Thoracic aorta (tissue), 2 donors: ENCODE measurements at regions not wholly inside any gene's neighbourhood (a gene's known extent, or its start where the extent isn't known, plus 50 kb on each side); places are given as distances from the start of the nearest gene placed in this dataset.

ENCODE experiments used
- ATAC-seq: fragments of 150-250 bp; one replicate; pipeline ENCODE4 v1.8.0; 2017; ENCODE audit warnings: low read depth; ENCODE audit not compliant: insufficient number of reproducible peaks, low FRiP score
- DNase-seq: peaks from one replicate; pipeline ENCODE4 v3.0.0-alpha.2; 2020; ENCODE audit warnings: low spot score
- H3K27ac ChIP-seq, 2 donors: fragments of 200-600 bp; sonication (generic); 1 replicate in 1 of 2; 2 replicates in 1 of 2; pipeline ENCODE4 v1.5.1; 2016; ENCODE audit warnings: mild to moderate bottlenecking in 2 of 2, moderate library complexity in 2 of 2
- H3K27me3 ChIP-seq: fragments of 200-600 bp; sonication (generic); replicated peaks from 2 replicates; pipeline ENCODE4 v1.6.0; 2016; ENCODE audit warnings: mild to moderate bottlenecking; ENCODE audit not compliant: insufficient read depth
- H3K36me3 ChIP-seq: fragments of 200-600 bp; sonication (generic); one replicate; pipeline ENCODE4 v1.5.1; 2016
- H3K4me1 ChIP-seq, 2 donors: fragments of 200-600 bp; sonication (generic); 1 replicate in 1 of 2; 2 replicates in 1 of 2; pipeline versions ENCODE4 v1.5.1 to v1.6.0; 2016; ENCODE audit warnings: low read depth in 2 of 2, mild to moderate bottlenecking in 1 of 2; ENCODE audit not compliant: control insufficient read depth in 1 of 2
- H3K4me3 ChIP-seq: fragments of 200-600 bp; sonication (generic); 2 replicates; pipeline ENCODE4 v1.5.1; 2016; ENCODE audit warnings: mild to moderate bottlenecking
- H3K9me3 ChIP-seq: fragments of 200-600 bp; sonication (generic); 2 replicates; pipeline ENCODE4 v1.5.1; 2016
- TF ChIP-seq, protein P1 (sequence below): fragments of 200-600 bp; sonication (generic); IDR thresholded peaks from one replicate; pipeline ENCODE4 v1.5.1; 2019; ENCODE audit warnings: antibody characterized with exemption

DNA sequence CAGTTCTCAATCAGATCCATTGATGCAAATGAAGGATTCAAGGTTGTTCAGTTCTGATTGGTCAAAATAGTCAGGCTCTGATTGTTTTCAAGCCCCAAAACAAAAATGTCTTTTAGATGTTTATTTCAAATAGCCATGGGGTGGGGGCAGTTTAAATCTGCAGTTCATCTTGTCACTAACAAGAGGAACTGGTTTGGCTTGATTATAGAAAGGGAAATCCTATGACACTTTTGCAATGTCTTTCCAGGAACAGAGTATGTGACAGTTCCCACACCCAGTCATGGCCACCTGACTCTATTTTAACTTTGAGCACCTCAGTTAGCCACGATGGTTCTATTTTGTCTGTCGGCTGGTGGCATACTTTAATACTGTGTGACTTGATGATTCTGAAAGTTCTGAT lies 1544.1 kb downstream of the PLA2G4A start:
- DNase-seq: no peak
- no peaks in the 10 kb centered on the region for H3K9me3 ChIP-seq
- H3K4me3 ChIP-seq: no peak overlapping the region
- no peaks in the 10 kb centered on the region for H3K36me3 ChIP-seq
- TF ChIP-seq, protein P1, sequence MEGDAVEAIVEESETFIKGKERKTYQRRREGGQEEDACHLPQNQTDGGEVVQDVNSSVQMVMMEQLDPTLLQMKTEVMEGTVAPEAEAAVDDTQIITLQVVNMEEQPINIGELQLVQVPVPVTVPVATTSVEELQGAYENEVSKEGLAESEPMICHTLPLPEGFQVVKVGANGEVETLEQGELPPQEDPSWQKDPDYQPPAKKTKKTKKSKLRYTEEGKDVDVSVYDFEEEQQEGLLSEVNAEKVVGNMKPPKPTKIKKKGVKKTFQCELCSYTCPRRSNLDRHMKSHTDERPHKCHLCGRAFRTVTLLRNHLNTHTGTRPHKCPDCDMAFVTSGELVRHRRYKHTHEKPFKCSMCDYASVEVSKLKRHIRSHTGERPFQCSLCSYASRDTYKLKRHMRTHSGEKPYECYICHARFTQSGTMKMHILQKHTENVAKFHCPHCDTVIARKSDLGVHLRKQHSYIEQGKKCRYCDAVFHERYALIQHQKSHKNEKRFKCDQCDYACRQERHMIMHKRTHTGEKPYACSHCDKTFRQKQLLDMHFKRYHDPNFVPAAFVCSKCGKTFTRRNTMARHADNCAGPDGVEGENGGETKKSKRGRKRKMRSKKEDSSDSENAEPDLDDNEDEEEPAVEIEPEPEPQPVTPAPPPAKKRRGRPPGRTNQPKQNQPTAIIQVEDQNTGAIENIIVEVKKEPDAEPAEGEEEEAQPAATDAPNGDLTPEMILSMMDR: no peak
- no peaks in the 10 kb centered on the region for H3K27me3 ChIP-seq
- no peaks in the 10 kb centered on the region for H3K4me1 ChIP-seq
- ATAC-seq: no peak
- H3K27ac ChIP-seq: no peak overlapping the region

DNA sequence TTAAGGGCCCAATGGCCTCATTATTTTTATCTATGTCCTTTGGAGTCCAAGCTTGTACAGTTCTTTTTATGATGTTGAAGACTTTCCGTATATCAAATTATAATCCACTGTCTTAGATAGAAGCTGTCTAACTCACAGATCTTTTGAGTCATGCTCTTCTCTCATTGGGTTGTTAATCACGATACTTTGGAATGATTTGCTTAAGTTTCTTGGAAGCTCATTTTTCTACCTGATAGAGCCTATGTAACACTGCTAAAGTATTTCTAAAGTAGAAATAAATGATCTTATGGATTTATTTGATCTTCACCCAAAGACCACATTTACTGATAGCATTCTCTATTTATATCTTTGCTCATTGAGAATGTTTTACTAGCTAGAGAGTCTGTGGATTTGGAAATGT lies 1554.1 kb downstream of the PLA2G4A start:
- H3K4me1 ChIP-seq: no peaks in the 10 kb centered on the region
- H3K27ac ChIP-seq: no peak overlapping the region
- ATAC-seq: no peak
- H3K9me3 ChIP-seq: no peaks in the 10 kb centered on the region
- H3K27me3 ChIP-seq: no peaks in the 10 kb centered on the region
- no peak overlapping the region for H3K4me3 ChIP-seq
- no peaks in the 10 kb centered on the region for H3K36me3 ChIP-seq
- no peak for DNase-seq
- TF ChIP-seq, protein P1: no peak

DNA sequence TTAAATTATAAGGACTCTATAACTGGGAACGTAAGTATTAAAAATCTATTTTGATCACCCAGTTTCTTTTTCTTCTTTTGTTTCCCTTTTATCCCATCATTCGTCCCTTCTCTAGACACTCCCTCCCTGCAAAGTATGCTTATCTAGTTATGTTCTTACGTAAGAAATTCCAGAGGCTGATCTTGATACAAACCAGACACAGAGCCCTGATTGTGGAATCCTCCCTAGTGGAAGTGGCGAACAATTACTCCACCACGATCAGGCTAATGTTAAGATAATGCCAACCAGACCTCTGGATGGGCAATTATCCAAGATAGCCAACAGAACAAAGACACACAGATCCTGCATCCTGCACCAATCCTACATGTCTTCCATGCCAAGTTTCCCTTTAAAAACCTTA lies 1557.4 kb downstream of the PLA2G4A start:
- DNase-seq (no peak), ATAC-seq (no peak)
- no peaks in the 10 kb centered on the region for H3K9me3 ChIP-seq
- H3K27ac ChIP-seq: no peak overlapping the region
- no peaks in the 10 kb centered on the region for H3K4me1 ChIP-seq
- TF ChIP-seq, protein P1: no peak
- no peaks in the 10 kb centered on the region for H3K27me3 ChIP-seq
- no peaks in the 10 kb centered on the region for H3K36me3 ChIP-seq
- no peak overlapping the region for H3K4me3 ChIP-seq

DNA sequence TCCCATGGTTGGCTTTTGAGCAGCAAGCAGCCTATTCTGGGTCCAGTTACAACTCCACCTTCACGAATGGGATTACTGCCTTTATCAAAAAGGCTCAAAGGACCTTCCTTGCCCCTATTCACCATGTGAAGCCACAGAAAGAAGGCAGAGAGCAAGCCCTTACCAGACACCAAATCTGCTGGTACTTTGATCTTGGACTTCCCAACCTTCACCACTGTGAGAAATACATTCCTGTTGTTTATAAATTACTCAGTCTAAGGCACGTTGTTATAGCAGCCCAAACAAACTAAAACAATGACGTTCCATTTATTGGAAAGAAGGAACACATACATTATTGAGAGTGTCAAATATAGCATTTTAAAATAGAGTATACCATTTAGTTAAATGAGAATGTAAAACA lies 1557.9 kb downstream of the PLA2G4A start:
- Histone ChIP-seq H3K4me1 (no peaks in the 10 kb centered on the region), H3K9me3 (no peaks in the 10 kb centered on the region), H3K36me3 (no peaks in the 10 kb centered on the region), H3K27ac (no peak overlapping the region), H3K27me3 (no peaks in the 10 kb centered on the region), H3K4me3 (no peak overlapping the region)
- DNase-seq: no peak
- no peak for ATAC-seq
- TF ChIP-seq, protein P1: no peak

DNA sequence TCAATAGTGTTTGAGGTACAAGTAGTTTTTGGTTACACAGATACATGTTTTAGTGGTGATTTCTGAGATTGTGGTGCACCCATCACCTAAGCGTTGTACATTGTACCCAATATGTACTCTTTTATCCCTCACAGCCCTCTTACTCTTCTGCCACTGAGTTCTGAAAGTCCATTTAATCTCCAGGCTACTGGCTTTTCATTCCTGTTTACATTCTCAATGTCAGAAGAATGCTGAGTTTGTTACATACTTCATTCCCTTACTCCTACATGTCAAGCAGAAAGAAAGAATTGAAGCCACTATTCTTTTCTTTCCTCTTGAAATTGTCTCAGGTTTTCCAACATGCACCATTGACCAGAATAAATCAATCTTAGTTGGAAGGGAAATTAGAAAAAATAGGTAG lies 1565.9 kb downstream of the PLA2G4A start:
- TF ChIP-seq, protein P1: no peak
- H3K4me1 ChIP-seq: no peaks in the 10 kb centered on the region
- DNase-seq (no peak), ATAC-seq (no peak)
- H3K4me3 ChIP-seq: no peak overlapping the region
- H3K27me3 ChIP-seq: no peaks in the 10 kb centered on the region
- H3K36me3 ChIP-seq: no peaks in the 10 kb centered on the region
- no peaks in the 10 kb centered on the region for H3K9me3 ChIP-seq
- H3K27ac ChIP-seq: no peak overlapping the region
